Stimulated activated effector memory CD8-positive, alpha-beta T cell treated with anti-CD3 and anti-CD28 coated beads, Interleukin-12 subunit alpha, Interleukin-12 subunit beta, amount 100 ng/mL, for 72 hours (primary cell): ENCODE measurements at regions not wholly inside any gene's neighbourhood (a gene's known extent, or its start where the extent isn't known, plus 50 kb on each side); places are given as distances from the start of the nearest gene placed in this dataset.
"Not testable (repeated sequence)": the region's sequence is repeated elsewhere in the genome, so short reads cannot be mapped to it uniquely, and the experiment has no call there.

Experiments
- ATAC-seq: fragments of 150-1000 bp; cut with Tn5 transposase; 2 replicates; pipeline ENCODE4 v1.10.0; 2021
- DNase-seq, 2 donors: peaks; one replicate each; pipeline ENCODE4 v3.0.0; 2021 to 2022; ENCODE audit warnings: low spot score in 2 of 2
- H3K27ac Mint-ChIP-seq: one replicate; pipeline ENCODE4 v1.8.0; 2022; ENCODE audit warnings: mild to moderate bottlenecking, mixed read lengths
- H3K36me3 Mint-ChIP-seq: one replicate; pipeline ENCODE4 v1.8.0; 2022; ENCODE audit warnings: mild to moderate bottlenecking, mixed read lengths
- H3K4me1 Mint-ChIP-seq: one replicate; pipeline ENCODE4 v1.8.0; 2022; ENCODE audit warnings: mixed read lengths
- H3K4me3 Mint-ChIP-seq: one replicate; pipeline ENCODE4 v1.8.0; 2022; ENCODE audit warnings: mild to moderate bottlenecking, mixed read lengths
- H3K9me3 Mint-ChIP-seq: one replicate; pipeline ENCODE4 v1.8.0; 2022; ENCODE audit warnings: mixed read lengths

DNA sequence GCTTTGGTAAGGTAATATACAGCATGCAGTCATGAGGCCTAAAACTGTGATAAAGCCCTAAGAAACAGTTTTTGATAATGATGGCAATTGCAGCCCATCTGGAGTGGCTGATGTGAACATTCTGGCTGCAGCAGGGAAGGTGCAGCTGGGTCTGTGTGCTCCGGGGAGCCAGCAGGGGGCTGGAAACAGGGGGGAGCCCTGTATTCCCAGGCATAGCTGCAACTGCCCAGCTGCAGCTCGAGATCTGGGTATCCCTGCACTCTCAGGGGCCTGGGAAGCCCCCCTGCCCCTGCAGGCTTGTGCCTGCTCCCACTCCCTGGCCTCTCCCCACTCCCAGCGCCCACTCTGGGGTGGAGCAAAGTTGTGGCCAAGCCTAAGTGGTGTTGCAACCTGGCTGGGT lies 95.6 kb downstream of the RRAGB start:
- Mint-ChIP-seq H3K27ac (no peak overlapping the region), H3K36me3 (no peaks in the 10 kb centered on the region), H3K9me3 (no peaks in the 10 kb centered on the region)

DNA sequence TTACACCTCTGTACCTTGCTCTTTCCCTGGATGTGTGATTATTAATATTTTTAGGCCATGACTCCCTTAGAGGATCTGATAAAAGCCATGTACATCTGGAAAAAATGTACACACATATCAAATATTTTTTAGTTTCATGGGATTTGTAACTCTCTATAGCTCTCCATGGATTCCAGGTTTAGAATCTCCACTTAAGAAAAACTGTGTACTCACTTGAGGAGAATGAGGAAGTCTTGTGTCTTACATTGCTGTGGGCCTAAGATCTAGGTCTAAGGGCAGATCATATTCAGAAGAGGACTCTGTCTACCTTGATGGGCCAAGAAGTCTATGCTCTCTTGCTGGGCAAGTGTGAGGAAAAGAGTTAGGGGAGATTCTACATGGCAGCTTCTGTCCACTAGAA lies 98.0 kb downstream of the RRAGB start:
- Mint-ChIP-seq H3K4me1 (no peaks in the 10 kb centered on the region), H3K36me3 (no peaks in the 10 kb centered on the region), H3K9me3 (no peaks in the 10 kb centered on the region), H3K27ac (no peak overlapping the region), H3K4me3 (no peak overlapping the region)
- ATAC-seq = no peak
- no peak for DNase-seq

More for the DNA sequence above, 95.6 kb downstream of the RRAGB start:
- DNase-seq (no peak), ATAC-seq (no peak)
- H3K4me3 Mint-ChIP-seq = no peak overlapping the region
- H3K4me1 Mint-ChIP-seq = no peaks in the 10 kb centered on the region

DNA sequence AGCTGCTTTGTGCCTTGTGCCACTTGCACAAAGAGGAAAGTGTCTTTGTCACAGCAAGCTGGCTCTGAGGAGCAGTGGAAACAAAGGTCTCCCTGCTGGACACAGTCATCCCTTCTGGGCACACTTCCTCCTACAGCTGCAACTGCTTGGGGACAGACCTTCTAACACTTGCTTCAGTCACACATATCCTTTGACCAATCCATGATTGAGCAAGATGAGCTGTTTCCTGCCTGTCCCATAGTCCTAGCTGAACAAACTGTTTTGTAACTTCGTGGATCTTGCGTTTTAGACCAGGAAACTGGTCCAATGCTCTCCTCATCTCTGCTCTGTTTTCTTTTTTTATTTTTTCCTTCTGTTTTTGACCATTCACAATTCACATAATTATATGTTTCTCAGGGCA lies 98.5 kb downstream of the RRAGB start:
- Mint-ChIP-seq H3K36me3 (no peaks in the 10 kb centered on the region), H3K4me1 (no peaks in the 10 kb centered on the region), H3K27ac (no peak overlapping the region), H3K4me3 (no peak overlapping the region), H3K9me3 (no peaks in the 10 kb centered on the region)
- ATAC-seq (no peak), DNase-seq (no peak)

DNA sequence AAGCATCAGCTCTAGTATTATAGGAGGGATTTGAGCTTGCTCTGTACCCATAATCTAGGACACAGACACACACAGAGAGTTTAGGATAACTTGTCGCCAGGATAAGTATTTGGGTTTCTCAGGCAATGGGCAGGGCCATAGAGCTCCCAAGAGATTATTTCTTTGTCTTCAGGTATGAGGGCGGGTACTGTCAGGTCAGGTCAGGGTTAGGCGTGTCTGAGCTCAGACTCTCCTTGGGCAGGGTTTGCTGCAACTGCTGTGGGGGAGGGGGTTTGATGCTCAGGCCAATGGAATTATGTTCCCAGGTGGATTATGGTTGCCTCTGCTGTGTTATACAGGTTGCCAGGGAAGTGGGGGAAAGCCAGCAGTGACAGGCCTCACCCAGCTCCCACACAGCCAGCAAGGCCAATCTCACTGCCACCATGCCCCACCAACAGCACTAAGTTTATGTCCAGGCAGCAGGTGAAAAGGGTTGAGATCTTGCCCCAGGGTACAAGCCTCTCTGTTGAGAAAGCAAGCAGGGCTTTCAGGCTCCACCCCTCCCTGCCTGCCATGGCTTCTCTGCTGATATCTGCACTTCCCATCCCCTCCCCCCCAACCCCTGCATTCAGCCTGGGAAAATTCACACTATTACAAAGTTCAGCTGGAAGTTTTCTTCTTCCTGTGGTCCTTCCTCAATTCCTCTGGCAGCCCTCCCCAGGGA lies 101.3 kb downstream of the RRAGB start:
- Mint-ChIP-seq H3K9me3 (peaks cover 2% of the 10 kb centered on the region), H3K27ac (no peak overlapping the region), H3K36me3 (no peaks in the 10 kb centered on the region), H3K4me1 (no peaks in the 10 kb centered on the region), H3K4me3 (no peak overlapping the region)
- DNase-seq (no peak), ATAC-seq (no peak)

DNA sequence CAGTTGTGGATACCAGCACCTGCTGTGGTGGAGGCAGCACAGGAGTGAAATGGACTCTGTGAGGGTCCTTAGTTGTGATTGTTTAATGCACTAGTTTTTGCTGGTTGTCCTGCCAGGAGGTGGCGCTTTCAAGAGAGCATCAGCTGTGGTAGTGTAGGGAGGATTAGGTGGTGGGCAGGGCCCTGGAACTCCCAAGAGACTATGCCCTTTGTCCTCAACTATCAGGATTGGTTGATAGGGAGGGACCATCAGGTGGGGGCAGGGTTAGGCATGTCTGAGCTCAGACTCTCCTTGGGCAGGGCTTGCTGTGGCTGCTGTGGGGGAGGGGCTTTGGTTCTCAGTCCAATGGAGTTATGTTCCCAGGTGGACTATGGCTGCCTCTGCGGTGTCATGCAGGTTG lies 121.9 kb downstream of the RRAGB start:
- no peak for DNase-seq
- Mint-ChIP-seq H3K4me1 (no peaks in the 10 kb centered on the region), H3K36me3 (no peaks in the 10 kb centered on the region), H3K9me3 (no peaks in the 10 kb centered on the region), H3K4me3 (no peak overlapping the region), H3K27ac (no peak overlapping the region)
- ATAC-seq = no peak

DNA sequence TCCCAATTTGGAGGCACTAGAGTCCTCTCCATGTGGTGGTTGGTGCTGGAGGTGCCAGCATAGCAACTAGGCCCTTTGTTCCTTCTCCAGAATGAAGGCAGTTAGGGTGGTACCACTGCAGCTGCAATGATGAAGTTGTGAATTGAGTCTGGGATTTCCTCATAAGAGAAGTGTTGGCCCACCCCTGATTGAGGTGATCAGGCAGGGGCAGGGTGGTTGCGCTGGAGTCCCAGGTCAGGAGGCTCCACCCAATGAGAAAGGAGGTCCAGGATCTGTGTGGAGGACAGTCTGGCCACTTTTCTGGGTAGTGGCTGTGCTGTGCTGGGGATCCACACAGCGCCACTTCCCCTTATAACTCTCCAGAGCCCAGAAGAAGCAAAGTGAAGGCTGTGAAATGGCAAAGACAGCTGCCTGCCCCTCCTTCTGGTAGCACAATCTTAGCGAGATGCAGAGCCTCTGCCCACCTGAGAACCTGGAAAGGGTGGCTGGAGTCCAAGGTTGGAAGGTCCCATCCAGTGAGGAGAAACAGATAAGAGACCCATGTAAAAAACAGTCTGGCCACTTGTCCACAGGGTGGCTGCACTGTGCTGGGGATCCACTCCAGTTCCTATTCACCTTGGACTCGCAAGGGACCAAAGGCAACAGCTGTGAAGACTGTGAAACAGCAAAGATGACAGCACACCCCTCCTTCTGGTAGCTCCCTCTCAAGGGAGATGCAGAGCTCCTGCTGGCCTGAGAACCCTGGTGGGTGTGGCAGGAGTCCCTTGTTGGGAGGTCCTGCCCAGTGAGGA lies 124.6 kb downstream of the RRAGB start:
- H3K4me1 Mint-ChIP-seq = no peaks in the 10 kb centered on the region
- no peak for DNase-seq
- no peak overlapping the region for H3K4me3 Mint-ChIP-seq
- no peak overlapping the region for H3K27ac Mint-ChIP-seq
- H3K9me3 Mint-ChIP-seq = no peaks in the 10 kb centered on the region
- no peak for ATAC-seq
- no peaks in the 10 kb centered on the region for H3K36me3 Mint-ChIP-seq

DNA sequence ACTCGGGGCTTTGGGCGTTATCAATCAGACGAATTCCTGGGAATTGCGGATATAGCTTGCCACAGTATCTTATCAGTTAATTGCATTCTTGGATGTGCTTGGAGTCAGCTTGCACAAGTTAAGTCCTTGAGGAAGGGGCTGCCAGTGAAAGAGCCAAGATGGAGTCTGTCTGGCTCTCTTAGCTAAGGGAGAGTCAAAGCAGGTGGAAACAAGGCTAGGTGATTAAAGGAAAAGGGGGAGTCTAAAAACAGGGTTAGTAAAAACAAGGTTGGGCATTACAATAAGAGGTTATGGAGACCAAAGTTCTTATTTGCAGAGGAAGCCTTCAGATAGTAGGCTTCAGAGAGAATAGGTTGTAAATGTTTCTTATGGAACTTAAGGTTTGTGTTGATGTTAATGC lies 149.2 kb downstream of the RRAGB start:
- not testable (repeated sequence) for H3K36me3 Mint-ChIP-seq, H3K4me1 Mint-ChIP-seq, H3K9me3 Mint-ChIP-seq, H3K27ac Mint-ChIP-seq, ATAC-seq, H3K4me3 Mint-ChIP-seq, DNase-seq

DNA sequence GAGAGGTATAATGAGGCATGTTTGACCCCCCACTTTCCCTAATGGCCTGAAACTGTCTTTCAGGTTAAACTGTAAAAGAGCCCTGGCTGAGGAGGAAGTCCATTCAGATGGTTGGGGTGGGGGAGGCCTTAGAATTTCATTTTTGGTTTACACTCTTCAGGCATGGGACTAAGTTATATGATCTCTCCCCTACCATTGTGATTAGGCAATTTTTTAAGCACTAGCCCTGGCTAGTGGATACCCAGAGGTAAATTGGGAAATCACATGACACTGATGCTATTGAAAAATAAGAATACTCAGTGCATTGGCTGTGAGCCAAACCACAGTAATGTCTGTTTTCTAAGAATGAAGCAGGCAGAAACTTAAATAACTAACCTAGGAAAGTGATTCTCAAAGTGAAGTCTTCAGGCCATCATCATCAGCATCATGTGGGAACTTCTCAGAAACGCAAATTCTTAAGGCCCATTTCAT lies 149.7 kb downstream of the RRAGB start:
- no peaks in the 10 kb centered on the region for H3K36me3 Mint-ChIP-seq
- ATAC-seq (no peak), DNase-seq (no peak)
- no peaks in the 10 kb centered on the region for H3K9me3 Mint-ChIP-seq
- H3K27ac Mint-ChIP-seq = no peak overlapping the region
- H3K4me3 Mint-ChIP-seq = no peak overlapping the region
- no peaks in the 10 kb centered on the region for H3K4me1 Mint-ChIP-seq

DNA sequence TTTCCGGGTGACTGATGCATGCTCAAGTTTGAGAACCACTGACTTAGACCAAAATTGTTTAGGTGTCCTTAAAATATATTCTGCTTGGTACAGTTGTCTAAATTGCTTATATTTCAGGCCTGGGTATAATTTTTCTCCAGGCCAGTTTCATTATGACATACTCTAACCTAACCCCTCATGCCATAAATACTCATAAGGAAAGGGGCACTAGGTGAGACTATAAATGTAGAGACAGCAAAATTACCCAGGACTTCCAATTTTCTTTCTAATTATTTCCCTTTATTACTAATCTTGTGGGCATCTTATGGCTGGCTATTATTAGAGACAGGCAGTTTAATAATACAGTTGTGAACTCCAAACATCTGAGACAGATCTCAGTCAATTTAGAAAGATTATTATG lies 150.2 kb downstream of the RRAGB start:
- no peak overlapping the region for H3K4me3 Mint-ChIP-seq
- H3K27ac Mint-ChIP-seq = no peak overlapping the region
- H3K4me1 Mint-ChIP-seq = no peaks in the 10 kb centered on the region
- ATAC-seq (no peak), DNase-seq (no peak)
- H3K9me3 Mint-ChIP-seq = no peaks in the 10 kb centered on the region
- no peaks in the 10 kb centered on the region for H3K36me3 Mint-ChIP-seq

DNA sequence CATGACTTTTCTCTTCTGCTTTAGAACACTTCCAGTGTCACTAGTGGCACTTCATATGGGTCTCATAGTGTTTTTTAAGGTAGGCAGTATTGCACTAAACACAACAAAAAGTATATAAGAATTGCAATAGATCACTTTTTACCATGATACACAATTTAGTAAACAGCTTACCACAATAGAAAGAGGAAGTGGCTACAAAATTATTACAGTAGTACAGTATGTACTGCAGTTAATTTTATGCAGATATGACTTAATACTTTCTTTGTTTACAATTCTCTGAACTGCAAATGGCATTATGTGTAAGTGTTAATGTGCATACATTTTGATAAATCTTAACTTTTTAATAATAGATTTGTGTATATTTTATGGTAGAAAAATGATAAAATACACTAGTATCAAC lies 157.3 kb downstream of the RRAGB start:
- Mint-ChIP-seq H3K36me3 (no peaks in the 10 kb centered on the region), H3K4me3 (no peak overlapping the region), H3K9me3 (peaks cover 4% of the 10 kb centered on the region), H3K4me1 (no peaks in the 10 kb centered on the region), H3K27ac (no peak overlapping the region)
- ATAC-seq (no peak), DNase-seq (no peak)

DNA sequence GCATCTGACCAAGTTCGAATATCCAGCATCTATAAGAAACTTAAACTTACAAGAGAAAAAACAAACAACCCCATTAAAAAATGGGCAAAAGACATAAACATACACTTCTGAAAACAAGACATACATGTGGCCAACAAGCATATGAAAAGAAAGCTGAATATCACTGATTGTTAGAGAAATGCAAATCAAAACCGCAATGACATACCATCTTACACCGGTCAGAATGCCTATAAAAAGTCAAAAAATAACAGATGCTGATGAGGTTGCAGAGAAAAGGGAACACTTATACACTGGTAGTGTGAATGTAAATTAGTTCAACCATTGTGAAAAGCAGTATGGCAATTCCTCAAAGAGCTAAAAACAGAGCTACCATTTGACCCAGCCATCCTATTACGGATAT lies 166.0 kb downstream of the RRAGB start:
- not testable (repeated sequence) for H3K27ac Mint-ChIP-seq, H3K4me1 Mint-ChIP-seq, H3K9me3 Mint-ChIP-seq, DNase-seq, H3K36me3 Mint-ChIP-seq, ATAC-seq, H3K4me3 Mint-ChIP-seq

DNA sequence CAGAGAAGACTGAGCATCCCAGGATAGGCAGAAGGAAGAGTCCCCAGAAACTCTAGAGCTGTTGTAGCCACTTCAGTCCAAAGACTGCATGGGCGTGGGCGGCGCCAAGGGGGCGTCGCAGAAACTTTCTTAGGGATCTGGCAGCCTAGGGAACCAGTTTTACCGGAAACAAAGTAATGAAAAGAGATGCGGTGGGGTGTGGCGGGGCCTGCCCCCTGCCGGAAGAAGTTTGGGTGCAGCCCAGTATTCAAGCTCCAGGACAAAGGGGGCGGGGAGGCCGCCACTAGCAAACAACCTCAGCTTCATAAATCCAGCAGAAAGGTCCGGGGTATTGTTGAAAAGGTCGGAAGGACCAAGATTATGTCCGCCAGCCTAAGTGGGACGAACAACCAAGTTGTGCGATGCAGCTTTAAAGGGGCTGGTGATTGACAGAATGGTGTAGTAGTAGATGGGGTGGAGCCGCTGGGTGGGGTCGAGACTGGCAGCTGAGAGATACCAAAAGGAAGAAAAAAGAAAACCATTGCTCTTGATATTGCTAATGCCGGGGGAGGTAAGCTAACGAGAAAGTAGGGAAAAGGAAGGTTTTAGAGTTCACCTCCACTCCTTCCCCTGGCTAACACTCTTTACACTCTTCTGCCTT lies 190.5 kb downstream of the RRAGB start:
- peak overlapping the region; percentile 96 for H3K27ac Mint-ChIP-seq
- peaks cover 2% of the 10 kb centered on the region for H3K9me3 Mint-ChIP-seq
- H3K4me3 Mint-ChIP-seq = peak overlapping the region; percentile 94
- peaks cover 17% of the 10 kb centered on the region for H3K4me1 Mint-ChIP-seq
- peak; percentile 82 for ATAC-seq
- no peaks in the 10 kb centered on the region for H3K36me3 Mint-ChIP-seq
- peak; percentile 4 to 62 for DNase-seq

DNA sequence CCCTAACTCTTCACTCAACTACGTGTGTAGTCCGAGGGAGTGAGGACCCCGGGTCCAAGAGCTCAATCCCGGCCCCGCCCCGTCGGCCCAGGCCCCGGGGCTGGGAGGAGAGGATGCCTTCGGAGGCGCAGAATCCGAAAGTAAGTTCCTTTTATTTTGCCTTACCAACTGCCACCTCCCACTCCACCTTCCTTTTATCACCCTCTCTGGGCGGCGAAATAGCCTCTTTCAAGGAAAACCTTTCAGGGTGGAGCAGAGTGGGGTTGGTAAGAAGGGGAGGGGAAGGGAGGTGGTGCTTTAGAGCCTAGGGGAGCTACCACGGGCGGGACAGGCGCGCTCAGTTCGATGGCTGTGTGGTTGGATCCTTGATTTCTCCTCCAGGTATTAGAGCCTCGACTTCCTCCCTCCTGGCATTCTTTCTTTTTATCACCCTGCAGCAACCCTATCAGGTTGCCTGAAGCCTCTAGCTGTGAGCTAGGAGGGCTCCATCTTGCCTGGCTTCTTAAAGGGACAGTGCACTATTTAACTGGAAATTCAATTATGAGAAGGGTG lies 191.2 kb downstream of the RRAGB start:
- peak; percentile 1 to 53 for DNase-seq
- H3K27ac Mint-ChIP-seq = peak overlapping the region; percentile 96
- ATAC-seq = peak; percentile 68
- peaks cover 2% of the 10 kb centered on the region for H3K9me3 Mint-ChIP-seq
- no peaks in the 10 kb centered on the region for H3K36me3 Mint-ChIP-seq
- peaks cover 17% of the 10 kb centered on the region for H3K4me1 Mint-ChIP-seq
- peak overlapping the region; percentile 94 for H3K4me3 Mint-ChIP-seq

DNA sequence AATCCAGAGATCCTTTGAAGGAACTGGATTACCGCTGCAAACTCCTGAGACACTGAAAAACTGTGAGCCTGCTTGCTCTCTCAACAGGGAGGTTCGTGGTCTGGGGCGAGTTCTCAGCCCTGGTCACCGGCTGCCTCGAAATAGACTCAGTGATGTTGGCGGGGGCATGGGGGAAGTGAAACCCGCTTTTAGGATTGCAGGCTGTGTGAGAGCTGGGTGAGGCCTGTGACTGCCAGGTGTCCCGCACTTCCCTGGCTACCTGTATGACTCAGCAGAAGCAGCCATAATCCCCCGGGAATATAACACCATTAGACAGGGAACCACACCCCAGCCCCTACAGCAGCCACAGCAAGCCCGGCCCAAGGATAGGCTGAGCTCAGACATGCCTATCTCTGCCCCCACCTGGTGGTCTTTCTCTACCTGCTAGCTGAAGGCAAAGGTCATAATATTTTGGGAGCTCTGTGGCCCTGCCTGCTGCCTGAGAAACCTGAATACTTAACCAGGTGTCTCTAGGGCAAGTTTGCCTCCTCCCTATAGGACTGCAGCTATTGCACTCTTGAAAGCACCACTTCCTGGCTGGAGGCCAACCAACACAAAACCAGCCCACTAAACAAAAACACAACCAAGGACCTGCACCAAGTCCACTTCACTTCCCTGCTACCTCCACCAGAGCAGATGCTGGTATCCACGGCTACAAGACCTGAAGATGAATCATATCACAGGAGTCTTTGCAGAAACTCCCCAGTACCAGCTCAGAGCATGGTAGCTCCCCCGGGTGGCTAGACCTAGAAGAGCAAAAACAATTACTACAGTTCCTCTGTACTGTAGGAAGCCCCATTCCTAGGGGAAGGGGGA lies 202.0 kb downstream of the RRAGB start:
- no peaks in the 10 kb centered on the region for H3K4me1 Mint-ChIP-seq
- no peak overlapping the region for H3K27ac Mint-ChIP-seq
- H3K36me3 Mint-ChIP-seq = no peaks in the 10 kb centered on the region
- peaks cover 4% of the 10 kb centered on the region for H3K9me3 Mint-ChIP-seq
- no peak for DNase-seq
- no peak overlapping the region for H3K4me3 Mint-ChIP-seq
- no peak for ATAC-seq

DNA sequence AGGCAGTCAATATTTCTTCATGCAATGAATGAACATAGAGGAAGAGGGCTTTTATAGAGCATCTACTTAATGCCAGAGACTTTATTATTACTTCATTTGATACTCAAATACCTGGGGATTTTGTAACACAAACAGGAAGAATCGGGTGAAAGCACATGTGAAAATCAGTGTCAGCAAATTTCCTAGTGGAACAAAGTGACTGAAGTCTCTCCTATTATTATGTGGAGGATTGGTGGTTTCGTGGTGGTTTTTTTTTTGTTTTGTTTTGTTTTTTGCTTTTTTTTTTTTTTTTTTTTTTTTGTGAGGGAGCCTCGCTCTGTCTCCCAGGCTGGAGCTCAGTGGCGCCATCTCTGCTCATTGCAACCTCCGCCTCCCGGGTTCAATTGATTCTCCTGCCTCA lies 207.0 kb downstream of the RRAGB start:
- Mint-ChIP-seq H3K27ac (no peak overlapping the region), H3K4me1 (no peaks in the 10 kb centered on the region), H3K9me3 (peaks cover 4% of the 10 kb centered on the region), H3K4me3 (no peak overlapping the region), H3K36me3 (no peaks in the 10 kb centered on the region)
- DNase-seq = no peak
- no peak for ATAC-seq
